T-cell (primary cell): ENCODE measurements at regions not wholly inside any gene's neighbourhood (a gene's known extent, or its start where the extent isn't known, plus 50 kb on each side); places are given as distances from the start of the nearest gene placed in this dataset.

Experiments used
- ATAC-seq, 4 experiments: fragments of 200-7000 bp in 3 of 4; fragments of 150-1000 bp in 1 of 4; cut with Tn5 transposase; replicated peaks in 1 of 4; 1 replicate in 3 of 4; 2 replicates in 1 of 4; pipeline ENCODE4 v1.10.0; 2021; ENCODE audit warnings: moderate library complexity in 3 of 4, mild to moderate bottlenecking in 2 of 4, moderate number of reproducible peaks in 1 of 4
- CTCF ChIA-PET, 2 donors: fragments of 300-600 bp; sonication (Branson Sonifier 250); formaldehyde crosslinking; loops; one replicate each; lab custom pipeline; 2022; ENCODE audit warnings: antibody characterized with exemption in 2 of 2; lab: Charles Lee
- POLR2A ChIA-PET, 2 donors: fragments of 300-600 bp; sonication (Branson Sonifier 250); formaldehyde crosslinking; loops; one replicate each; lab custom pipeline; 2022; ENCODE audit warnings: antibody characterized with exemption in 2 of 2; lab: Charles Lee
- DNase-seq, 35 experiments: peaks; one replicate each; pipeline versions ENCODE4 v3.0.0 to v3.0.0-alpha.2; 2013 to 2023
- H3K27ac ChIP-seq: one replicate; pipeline ENCODE4 v1.5.1; 2013; ENCODE audit warnings: low read length
- H3K27me3 ChIP-seq, 2 experiments: replicated peaks in 1 of 2; 1 replicate in 1 of 2; 2 replicates in 1 of 2; pipeline versions ENCODE4 v1.6.1 to v1.7.0; 2013; ENCODE audit warnings: low read length in 1 of 2, mixed read lengths in 1 of 2; ENCODE audit not compliant: control insufficient read depth in 2 of 2, insufficient read depth in 2 of 2; ENCODE audit errors: extremely low read depth in 1 of 2
- H3K36me3 ChIP-seq, 2 donors: 1 replicate in 1 of 2; 2 replicates in 1 of 2; pipeline versions ENCODE4 v1.6.1 to v1.7.0; 2013; ENCODE audit warnings: low read length in 1 of 2; ENCODE audit not compliant: control insufficient read depth in 2 of 2, insufficient read depth in 1 of 2; ENCODE audit errors: extremely low read depth in 1 of 2
- H3K4me1 ChIP-seq, 2 experiments: 1 replicate in 1 of 2; 2 replicates in 1 of 2; pipeline versions ENCODE4 v1.6.1 to v1.7.0; 2013; ENCODE audit warnings: low read length in 2 of 2, mixed read lengths in 1 of 2; ENCODE audit not compliant: insufficient read depth in 2 of 2, control insufficient read depth in 1 of 2; ENCODE audit errors: extremely low read depth in 1 of 2
- H3K4me3 ChIP-seq, 2 donors: 1 replicate in 1 of 2; 2 replicates in 1 of 2; pipeline versions ENCODE4 v1.5.1 to v1.7.0; 2013; ENCODE audit warnings: mild to moderate bottlenecking in 2 of 2, low read length in 1 of 2, moderate library complexity in 1 of 2; ENCODE audit not compliant: control insufficient read depth in 1 of 2; ENCODE audit errors: extremely low read depth in 1 of 2
- H3K9me3 ChIP-seq: 2 replicates; pipeline ENCODE4 v1.7.0; 2013
- H3K27ac Mint-ChIP-seq, 2 donors: one replicate each; pipeline ENCODE4 v1.8.0; 2020 to 2021; ENCODE audit warnings: mild to moderate bottlenecking in 2 of 2, mixed read lengths in 2 of 2
- H3K27me3 Mint-ChIP-seq, 2 donors: one replicate each; pipeline ENCODE4 v1.8.0; 2021 to 2022; ENCODE audit warnings: mixed read lengths in 2 of 2
- H3K36me3 Mint-ChIP-seq: one replicate; pipeline ENCODE4 v1.8.0; 2021; ENCODE audit warnings: mixed read lengths
- H3K4me1 Mint-ChIP-seq, 3 donors: one replicate each; pipeline ENCODE4 v1.8.0; 2020 to 2022; ENCODE audit warnings: mixed read lengths in 3 of 3, mild to moderate bottlenecking in 1 of 3
- H3K4me3 Mint-ChIP-seq, 3 donors: one replicate each; pipeline ENCODE4 v1.8.0; 2020 to 2022; ENCODE audit warnings: mild to moderate bottlenecking in 3 of 3, mixed read lengths in 3 of 3, moderate library complexity in 3 of 3
- H3K9me3 Mint-ChIP-seq, 3 donors: one replicate each; pipeline ENCODE4 v1.8.0; 2020 to 2022; ENCODE audit warnings: mixed read lengths in 3 of 3
- WGBS: methylation state at CpG from one replicate; pipeline ENCODE4 v1.1.5; 2013; ENCODE audit warnings: missing lambda C conversion rate; ENCODE audit not compliant: insufficient coverage; 5-methylcytosine and 5-hydroxymethylcytosine counted together

DNA sequence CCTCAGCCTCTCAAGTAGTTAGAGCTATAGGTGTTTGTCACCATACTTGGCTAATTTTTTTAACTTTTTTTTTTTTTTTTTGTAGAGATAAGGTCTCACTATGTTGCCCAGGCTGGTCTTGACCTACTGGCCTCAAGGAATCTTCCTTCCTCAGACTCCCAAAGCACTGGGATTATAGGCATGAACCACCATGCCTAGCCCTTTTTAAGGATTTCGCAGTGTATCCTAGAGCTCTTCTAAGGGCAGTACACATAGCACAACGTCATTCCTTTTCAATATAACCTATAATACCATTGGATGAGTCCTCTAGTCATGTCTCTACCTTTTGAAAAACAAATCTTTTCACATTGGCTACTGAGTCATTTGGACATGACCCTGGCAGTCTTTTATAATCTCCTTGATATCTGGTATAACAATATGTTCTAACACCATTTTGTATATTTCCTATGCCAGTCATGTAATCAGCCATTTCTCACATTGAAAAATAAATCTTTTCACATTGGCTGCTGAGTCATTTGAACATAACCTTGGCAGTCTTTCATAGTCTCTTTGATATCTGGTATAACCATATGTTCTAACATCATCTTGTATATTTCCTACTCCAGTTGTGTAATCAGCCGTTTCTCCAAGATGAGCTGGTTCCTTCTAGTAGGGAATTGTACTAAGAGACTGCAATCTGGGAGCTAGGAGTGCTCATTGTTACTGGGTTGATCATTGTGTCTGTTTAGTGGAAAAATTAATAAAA lies 944.7 kb downstream of the MCTP2 start:
- no peaks in the 10 kb centered on the region for H3K36me3 Mint-ChIP-seq
- peaks cover 1 to 4% of the 10 kb centered on the region in 2 donors for H3K27me3 Mint-ChIP-seq
- WGBS = 0% methylated on average over 1 of the region's 3 CpGs
- H3K27ac ChIP-seq = no peak overlapping the region
- ChIA-PET POLR2A (no interaction called here), CTCF (no interaction called here)
- no peak overlapping the region for H3K27ac Mint-ChIP-seq
- ATAC-seq (no peak), DNase-seq (no peak)
- H3K36me3 ChIP-seq = no peaks in the 10 kb centered on the region
- no peaks in the 10 kb centered on the region for H3K9me3 ChIP-seq
- no peak overlapping the region for H3K4me3 ChIP-seq
- no peaks in the 10 kb centered on the region for H3K4me1 ChIP-seq
- no peaks in the 10 kb centered on the region for H3K4me1 Mint-ChIP-seq
- no peak overlapping the region for H3K4me3 Mint-ChIP-seq
- H3K27me3 ChIP-seq = peaks cover 0 to 2% of the 10 kb centered on the region in 2 experiments
- H3K9me3 Mint-ChIP-seq = peaks cover 4 to 15% (median 7%) of the 10 kb centered on the region in 3 donors

DNA sequence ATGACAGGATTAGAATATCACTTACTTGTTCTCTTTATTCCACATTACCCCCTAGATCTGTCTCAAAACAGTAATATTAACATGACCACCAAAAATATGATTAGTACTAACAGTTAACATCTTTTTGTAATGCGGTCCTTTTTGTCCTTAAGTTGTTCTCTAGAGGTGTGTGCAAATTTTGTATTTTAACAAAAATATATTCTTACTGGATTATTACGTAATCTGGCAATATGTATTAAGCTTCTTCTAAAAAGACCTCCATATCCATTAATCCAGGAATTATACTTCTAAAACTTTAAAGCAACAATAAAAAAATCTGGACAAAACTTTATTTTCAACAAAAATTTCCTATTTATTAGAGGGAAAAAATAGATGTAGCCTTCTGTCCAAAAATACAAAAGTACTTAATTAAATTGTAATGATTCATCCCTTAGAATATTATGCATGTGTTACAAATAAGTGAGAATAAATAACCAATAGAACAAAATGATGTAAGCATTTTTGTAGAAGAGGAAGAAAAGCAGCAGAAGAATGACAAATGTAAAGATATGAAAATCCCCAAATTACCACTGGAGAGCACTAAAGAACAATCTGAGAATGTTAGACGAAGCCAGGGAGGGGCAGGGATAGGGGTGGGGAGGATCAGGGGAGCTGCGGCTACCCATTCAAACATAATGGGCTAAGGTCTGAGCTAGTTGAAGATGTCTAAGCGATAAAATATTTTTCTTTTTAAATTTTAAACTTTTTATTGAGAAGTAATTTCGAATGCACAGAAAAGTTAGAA lies 945.6 kb downstream of the MCTP2 start:
- no peak overlapping the region for H3K4me3 Mint-ChIP-seq
- Histone ChIP-seq H3K4me1 (no peaks in the 10 kb centered on the region), H3K27ac (no peak overlapping the region), H3K9me3 (no peaks in the 10 kb centered on the region), H3K36me3 (no peaks in the 10 kb centered on the region), H3K4me3 (no peak overlapping the region), H3K27me3 (peaks cover 0 to 2% of the 10 kb centered on the region in 2 experiments)
- no peaks in the 10 kb centered on the region for H3K4me1 Mint-ChIP-seq
- no peaks in the 10 kb centered on the region for H3K36me3 Mint-ChIP-seq
- H3K27ac Mint-ChIP-seq = no peak overlapping the region
- peaks cover 4 to 16% (median 7%) of the 10 kb centered on the region in 3 donors for H3K9me3 Mint-ChIP-seq
- no peak for ATAC-seq
- whole genome bisulfite sequencing = no CpG with 5 or more reads among the region's 6 CpGs
- peaks cover 1 to 4% of the 10 kb centered on the region in 2 donors for H3K27me3 Mint-ChIP-seq
- DNase-seq = no peak
- ChIA-PET POLR2A (no interaction called here), CTCF (no interaction called here)

DNA sequence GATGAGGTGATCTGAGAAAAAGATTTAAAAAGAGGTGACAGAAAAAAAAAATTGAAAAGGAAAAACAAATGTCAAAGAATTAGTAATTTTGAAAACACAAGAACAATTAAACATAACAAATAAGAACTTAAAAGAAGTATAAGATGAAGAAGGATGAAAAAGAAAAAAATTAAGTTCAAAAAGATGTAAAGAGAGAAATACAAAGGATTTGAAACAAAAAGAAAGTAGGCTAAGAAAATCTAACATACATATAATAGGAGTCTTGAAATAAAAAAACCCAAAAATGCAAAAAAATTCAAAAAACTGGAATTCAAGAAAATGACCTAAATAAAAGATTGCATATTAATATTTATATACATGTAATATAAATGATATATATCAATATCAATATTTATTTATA lies 949.2 kb downstream of the MCTP2 start:
- POLR2A ChIA-PET = no interaction called here
- CTCF ChIA-PET = no interaction called here

DNA sequence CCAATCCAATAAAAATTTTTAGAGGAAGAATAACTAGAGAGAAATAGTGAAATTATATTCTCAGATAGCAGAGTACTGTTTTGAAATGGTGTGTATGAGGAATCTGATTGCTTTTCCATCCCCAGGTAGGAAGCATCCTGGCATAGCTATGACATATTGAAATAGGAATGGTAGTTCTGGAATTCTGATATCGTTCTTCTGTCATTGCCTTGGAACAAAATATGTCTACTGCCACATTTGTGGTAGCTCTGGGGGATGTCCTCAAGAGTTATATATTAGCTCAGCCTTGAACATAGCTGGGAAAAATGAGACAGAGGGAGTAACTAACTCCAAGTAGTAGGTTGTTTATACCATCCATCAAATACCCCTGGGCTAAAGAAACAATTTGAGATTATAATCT lies 950.7 kb downstream of the MCTP2 start:
- POLR2A ChIA-PET = no interaction called here
- CTCF ChIA-PET = no interaction called here
- ATAC-seq (no peak), DNase-seq (no peak)
- no peaks in the 10 kb centered on the region for H3K9me3 ChIP-seq
- H3K27ac ChIP-seq = no peak overlapping the region
- H3K4me1 Mint-ChIP-seq = no peaks in the 10 kb centered on the region
- no peaks in the 10 kb centered on the region for H3K36me3 ChIP-seq
- H3K4me3 ChIP-seq = no peak overlapping the region
- H3K9me3 Mint-ChIP-seq = peaks cover 4 to 16% (median 7%) of the 10 kb centered on the region in 3 donors
- peaks cover 0 to 1% of the 10 kb centered on the region in 2 donors for H3K27me3 Mint-ChIP-seq
- no peaks in the 10 kb centered on the region for H3K4me1 ChIP-seq
- H3K27ac Mint-ChIP-seq = no peak overlapping the region
- H3K4me3 Mint-ChIP-seq = no peak overlapping the region
- no peaks in the 10 kb centered on the region for H3K27me3 ChIP-seq
- no CpG with 5 or more reads among the region's 1 CpG for WGBS
- no peaks in the 10 kb centered on the region for H3K36me3 Mint-ChIP-seq

More for the DNA sequence above, 949.2 kb downstream of the MCTP2 start:
- peaks cover 4 to 16% (median 7%) of the 10 kb centered on the region in 3 donors for H3K9me3 Mint-ChIP-seq
- ATAC-seq (no peak), DNase-seq (no peak)
- H3K27me3 ChIP-seq = no peaks in the 10 kb centered on the region
- H3K4me3 Mint-ChIP-seq = no peak overlapping the region
- H3K4me1 ChIP-seq = no peaks in the 10 kb centered on the region
- H3K9me3 ChIP-seq = no peaks in the 10 kb centered on the region
- peaks cover 0 to 1% of the 10 kb centered on the region in 2 donors for H3K27me3 Mint-ChIP-seq
- H3K36me3 Mint-ChIP-seq = no peaks in the 10 kb centered on the region
- H3K27ac Mint-ChIP-seq = no peak overlapping the region
- H3K4me3 ChIP-seq = no peak overlapping the region
- no peak overlapping the region for H3K27ac ChIP-seq
- H3K4me1 Mint-ChIP-seq = no peaks in the 10 kb centered on the region
- H3K36me3 ChIP-seq = no peaks in the 10 kb centered on the region

DNA sequence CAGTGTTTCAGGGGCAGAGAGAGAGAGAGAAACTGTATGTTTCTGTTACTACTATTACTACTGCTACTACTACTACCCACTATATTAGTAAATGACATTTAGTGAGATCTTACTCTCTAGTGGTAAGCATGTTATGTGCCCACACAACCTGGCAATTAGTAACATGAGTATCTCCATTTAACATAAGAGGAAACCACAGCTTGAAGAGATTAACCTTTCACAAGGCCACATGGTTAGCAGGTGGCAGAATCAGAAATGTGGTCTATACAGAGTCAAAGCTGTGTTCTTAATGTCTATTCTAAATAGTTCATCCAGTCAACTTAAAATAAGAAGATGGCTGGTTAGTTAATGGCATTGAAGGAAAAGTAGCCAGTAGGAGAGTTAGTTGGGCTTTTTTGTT lies 961.6 kb downstream of the MCTP2 start:
- Histone ChIP-seq H3K27me3 (no peaks in the 10 kb centered on the region), H3K9me3 (no peaks in the 10 kb centered on the region), H3K4me1 (no peaks in the 10 kb centered on the region), H3K4me3 (no peak overlapping the region), H3K36me3 (no peaks in the 10 kb centered on the region), H3K27ac (no peak overlapping the region)
- Mint-ChIP-seq H3K36me3 (no peaks in the 10 kb centered on the region), H3K27me3 (peaks cover 0 to 4% of the 10 kb centered on the region in 2 donors), H3K9me3 (peaks cover 3 to 7% (median 5%) of the 10 kb centered on the region in 3 donors), H3K27ac (no peak overlapping the region), H3K4me3 (no peak overlapping the region), H3K4me1 (no peaks in the 10 kb centered on the region)
- ATAC-seq (no peak), DNase-seq (no peak)
- CTCF ChIA-PET = no interaction called here
- POLR2A ChIA-PET = no interaction called here

DNA sequence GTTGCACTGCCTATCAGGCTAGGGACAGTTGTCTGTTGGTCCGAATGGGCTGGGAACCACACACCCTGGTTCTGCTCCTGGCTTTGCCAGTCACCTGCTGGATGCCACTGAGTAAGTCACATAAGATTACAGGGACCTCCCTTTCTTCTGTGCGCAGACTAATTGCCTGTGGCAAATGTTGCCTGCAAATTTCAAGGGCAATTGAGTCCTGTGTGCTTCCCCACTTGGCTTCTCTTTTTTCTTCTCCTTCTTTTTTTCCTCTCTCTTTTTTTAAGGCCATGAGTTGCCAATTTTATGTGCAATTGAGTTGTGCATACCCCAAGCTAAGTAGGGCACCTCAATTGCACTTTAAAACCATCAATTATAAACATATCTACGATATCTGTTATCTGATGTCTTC lies 963.4 kb downstream of the MCTP2 start:
- Mint-ChIP-seq H3K27me3 (peaks cover 0 to 4% of the 10 kb centered on the region in 2 donors), H3K36me3 (no peaks in the 10 kb centered on the region), H3K4me1 (no peaks in the 10 kb centered on the region), H3K4me3 (no peak overlapping the region), H3K9me3 (peaks cover 0 to 9% (median 3%) of the 10 kb centered on the region in 3 donors), H3K27ac (no peak overlapping the region)
- Histone ChIP-seq H3K27ac (no peak overlapping the region), H3K9me3 (no peaks in the 10 kb centered on the region), H3K4me3 (no peak overlapping the region), H3K27me3 (no peaks in the 10 kb centered on the region), H3K4me1 (no peaks in the 10 kb centered on the region), H3K36me3 (no peaks in the 10 kb centered on the region)
- 83% methylated on average over 2 of the region's 3 CpGs for WGBS
- no peak for DNase-seq
- ATAC-seq = no peak
- CTCF ChIA-PET = interaction anchor here in 1 of 2 donors (0.9 kb wide), 1 partner anchor 10 kb away, joined by 3 read pairs; no protein-coding TSS in a partner anchor
- POLR2A ChIA-PET = no interaction called here
